Rectal smooth muscle tissue (tissue), 1 donor: ENCODE measurements at regions not wholly inside any gene's neighbourhood (a gene's known extent, or its start where the extent isn't known, plus 50 kb on each side); places are given as distances from the start of the nearest gene placed in this dataset.

Source experiments
- H3K27ac ChIP-seq: one replicate; pipeline ENCODE4 v1.7.0; 2013; ENCODE audit warnings: low read depth, low read length, inconsistent platforms
- H3K27me3 ChIP-seq: one replicate; pipeline ENCODE4 v1.7.0; 2013; ENCODE audit warnings: low read length; ENCODE audit not compliant: control insufficient read depth, insufficient read depth
- H3K36me3 ChIP-seq: one replicate; pipeline ENCODE4 v1.7.0; 2013; ENCODE audit warnings: low read length; ENCODE audit not compliant: control insufficient read depth, insufficient read depth
- H3K4me1 ChIP-seq: one replicate; pipeline ENCODE4 v1.7.0; 2013; ENCODE audit warnings: low read length; ENCODE audit not compliant: control insufficient read depth, insufficient read depth
- H3K4me3 ChIP-seq: one replicate; pipeline ENCODE4 v1.7.0; 2013; ENCODE audit warnings: low read length
- H3K9ac ChIP-seq: one replicate; pipeline ENCODE4 v1.7.0; 2013; ENCODE audit warnings: low read length

DNA sequence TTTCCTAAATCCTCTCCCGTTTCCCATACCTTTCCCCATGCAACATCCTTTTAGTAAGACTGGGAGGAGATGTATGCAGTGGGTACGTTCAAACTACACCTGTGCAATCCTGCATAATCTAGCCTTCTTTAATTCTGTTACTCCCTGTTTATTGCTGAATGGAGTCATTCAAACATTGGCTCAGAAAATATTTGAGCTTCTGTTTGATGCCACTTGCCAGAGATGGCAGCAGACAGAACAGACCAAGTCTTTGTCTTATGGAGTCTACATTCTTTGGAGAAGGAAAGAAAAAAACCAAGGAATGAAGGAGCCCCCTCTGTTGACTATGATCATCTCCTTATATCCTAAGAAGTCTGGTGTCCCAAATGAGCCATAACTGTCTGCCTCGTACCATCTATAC is 288.8 kb downstream of the HAPSTR1 start:
- Histone ChIP-seq H3K4me1 (no peaks in the 10 kb centered on the region), H3K27ac (no peak overlapping the region), H3K27me3 (no peaks in the 10 kb centered on the region), H3K36me3 (no peaks in the 10 kb centered on the region), H3K9ac (no peak overlapping the region), H3K4me3 (no peak overlapping the region)

DNA sequence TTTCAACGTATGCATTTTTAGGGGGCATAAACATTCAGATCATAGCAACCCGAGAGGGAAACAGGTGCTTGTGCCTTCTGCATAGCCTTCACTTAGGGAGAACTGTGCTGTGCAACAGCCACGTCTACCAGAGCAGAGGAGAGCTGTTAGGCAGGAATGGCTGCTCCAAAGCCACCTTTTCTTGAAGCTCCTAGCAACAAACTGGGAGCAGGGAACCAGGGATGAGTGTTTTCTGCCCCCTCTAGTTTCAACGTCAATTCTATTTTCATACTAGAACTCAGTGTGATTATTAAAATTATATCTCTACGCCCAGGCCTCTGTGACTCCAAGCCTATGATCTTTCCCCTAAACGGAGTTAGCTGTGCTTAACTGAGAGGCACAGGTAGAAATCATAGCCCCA is 290.0 kb downstream of the HAPSTR1 start:
- no peaks in the 10 kb centered on the region for H3K27me3 ChIP-seq
- H3K27ac ChIP-seq, result no peak overlapping the region
- H3K36me3 ChIP-seq, result no peaks in the 10 kb centered on the region
- H3K9ac ChIP-seq, result no peak overlapping the region
- H3K4me3 ChIP-seq, result no peak overlapping the region
- H3K4me1 ChIP-seq, result no peaks in the 10 kb centered on the region

DNA sequence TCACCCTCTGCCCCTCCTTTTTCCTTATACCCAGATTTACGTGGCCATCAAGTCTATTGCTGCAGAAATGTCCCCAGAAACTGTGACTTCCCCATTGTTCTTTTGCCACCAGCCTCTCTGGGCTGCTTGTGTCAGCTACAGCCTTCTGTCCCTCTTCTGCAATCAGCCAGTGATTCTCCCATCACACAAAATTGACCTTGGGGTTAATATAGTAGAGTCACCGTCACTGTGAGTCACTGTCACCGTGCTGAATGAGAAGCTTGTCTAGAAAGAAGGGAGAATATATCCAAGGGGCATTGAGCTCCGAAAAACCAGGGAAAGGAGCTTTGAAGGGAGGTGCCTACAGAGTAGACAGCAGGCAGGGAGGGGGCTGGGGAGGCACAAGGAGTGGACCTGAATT is 290.5 kb downstream of the HAPSTR1 start:
- Histone ChIP-seq H3K4me1 (no peaks in the 10 kb centered on the region), H3K4me3 (no peak overlapping the region), H3K27me3 (no peaks in the 10 kb centered on the region), H3K36me3 (no peaks in the 10 kb centered on the region), H3K27ac (no peak overlapping the region), H3K9ac (no peak overlapping the region)

DNA sequence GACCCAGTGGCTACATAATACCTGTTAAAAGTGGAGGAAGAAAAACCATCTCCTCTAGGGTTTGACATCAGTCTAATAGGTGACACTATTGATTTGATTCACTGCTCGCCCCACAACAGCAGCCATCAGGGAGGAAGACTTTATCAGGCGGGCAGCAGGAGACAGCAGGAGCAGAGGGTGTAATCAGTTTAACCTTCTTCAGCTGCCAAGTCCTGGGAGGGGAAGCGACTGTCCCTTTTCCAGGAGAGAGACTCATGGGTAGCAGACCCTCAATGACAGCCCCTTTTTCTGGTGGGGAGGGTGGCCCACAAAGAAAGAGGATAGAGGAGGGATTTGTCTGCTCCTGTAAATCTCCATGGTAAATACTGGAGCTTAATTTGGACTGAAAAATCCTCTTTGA is 291.8 kb downstream of the HAPSTR1 start:
- Histone ChIP-seq H3K4me1 (no peaks in the 10 kb centered on the region), H3K4me3 (no peak overlapping the region), H3K36me3 (no peaks in the 10 kb centered on the region), H3K9ac (no peak overlapping the region), H3K27me3 (no peaks in the 10 kb centered on the region), H3K27ac (no peak overlapping the region)

DNA sequence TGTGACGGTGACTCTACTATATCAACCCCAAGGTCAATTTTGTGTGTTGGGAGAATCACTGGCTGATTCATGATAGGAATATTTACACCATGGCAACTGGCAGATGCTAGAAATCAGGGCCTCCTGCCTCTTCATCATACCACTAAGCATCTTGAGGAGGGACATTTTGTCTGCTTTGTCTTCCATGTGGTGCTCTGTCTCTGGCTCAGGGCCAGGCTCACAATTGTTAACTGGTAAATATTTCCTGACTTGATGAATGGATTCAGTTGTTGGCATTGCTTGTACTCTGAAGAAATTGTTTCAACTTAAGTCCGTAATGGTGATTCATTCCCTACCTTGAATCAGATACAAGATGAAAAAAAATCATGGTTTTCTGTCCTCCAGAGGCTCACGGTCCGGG is 292.7 kb downstream of the HAPSTR1 start:
- no peak overlapping the region for H3K9ac ChIP-seq
- H3K27ac ChIP-seq, result no peak overlapping the region
- no peaks in the 10 kb centered on the region for H3K36me3 ChIP-seq
- H3K4me3 ChIP-seq, result no peak overlapping the region
- no peaks in the 10 kb centered on the region for H3K27me3 ChIP-seq
- no peaks in the 10 kb centered on the region for H3K4me1 ChIP-seq

DNA sequence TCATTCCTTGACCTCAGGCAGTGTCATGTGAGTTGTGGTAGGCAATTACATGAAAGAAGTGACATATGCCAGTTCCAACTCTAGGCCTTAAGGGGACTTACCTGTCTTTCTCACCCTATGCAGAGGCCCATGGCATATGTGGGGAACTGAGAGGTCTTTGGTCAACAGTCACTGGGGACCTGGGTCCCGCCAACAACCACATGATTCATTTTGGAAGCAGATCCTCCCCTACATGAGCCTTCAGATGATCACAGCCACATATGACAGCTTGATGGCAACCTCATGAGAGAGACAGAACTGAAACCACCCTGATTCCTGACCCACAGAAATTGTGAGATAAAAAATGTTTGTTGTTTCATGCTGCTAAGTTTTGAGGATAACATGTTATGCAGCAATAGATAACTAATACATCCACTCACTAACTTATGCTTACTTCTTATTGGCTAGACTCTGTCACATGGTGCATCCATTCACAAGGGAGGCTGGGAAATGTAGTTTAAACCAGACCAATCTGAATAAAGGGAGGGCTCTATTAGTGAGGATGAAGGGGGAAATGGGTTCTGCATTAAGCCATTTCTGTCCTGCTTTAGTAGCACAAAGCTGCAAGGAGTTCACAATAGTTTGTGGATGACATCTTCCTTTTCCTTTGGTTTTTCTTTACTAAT is 298.2 kb downstream of the HAPSTR1 start:
- Histone ChIP-seq H3K4me3 (no peak overlapping the region), H3K27ac (no peak overlapping the region), H3K9ac (no peak overlapping the region), H3K4me1 (no peaks in the 10 kb centered on the region), H3K27me3 (no peaks in the 10 kb centered on the region), H3K36me3 (no peaks in the 10 kb centered on the region)

DNA sequence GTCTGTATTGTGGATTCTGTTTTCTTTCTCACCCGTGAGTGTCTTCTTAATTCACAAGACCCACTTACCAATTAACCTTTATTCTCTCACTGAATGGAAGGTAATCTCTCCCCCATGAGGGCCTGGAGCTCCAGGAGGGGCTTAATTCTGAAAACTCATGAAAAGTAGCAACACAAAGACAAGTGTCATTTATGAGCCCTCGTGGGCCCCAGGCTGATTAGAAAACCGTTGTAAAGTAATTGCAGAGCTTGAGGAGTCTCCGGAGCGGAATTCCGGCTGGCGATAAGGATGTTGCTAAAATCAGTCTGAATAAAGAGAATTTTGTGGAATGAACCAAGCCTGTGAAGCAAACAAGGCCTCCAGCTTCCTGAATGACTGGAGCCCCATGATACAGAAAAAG is 301.5 kb downstream of the HAPSTR1 start:
- no peaks in the 10 kb centered on the region for H3K36me3 ChIP-seq
- no peaks in the 10 kb centered on the region for H3K4me1 ChIP-seq
- H3K27me3 ChIP-seq, result no peaks in the 10 kb centered on the region
- no peak overlapping the region for H3K27ac ChIP-seq
- no peak overlapping the region for H3K4me3 ChIP-seq
- no peak overlapping the region for H3K9ac ChIP-seq

DNA sequence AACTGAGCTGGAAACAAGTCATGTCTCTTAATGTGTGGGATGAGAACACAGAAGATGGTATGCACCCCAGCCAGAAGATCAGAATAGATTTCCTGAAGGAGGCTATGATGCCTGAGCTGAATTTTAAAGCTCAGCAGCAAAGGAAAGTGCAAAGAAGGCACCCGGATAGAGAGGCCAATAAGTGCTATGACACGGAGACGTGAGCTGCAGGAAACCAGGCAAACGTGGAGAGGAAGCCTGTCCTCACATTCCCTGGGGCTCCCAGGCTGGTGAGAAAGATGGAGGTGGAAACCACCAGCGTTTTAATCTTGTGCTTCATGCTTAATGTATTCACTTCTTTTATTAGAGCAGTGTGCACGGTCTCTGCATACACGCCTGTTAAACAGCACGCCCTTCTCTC is 302.1 kb downstream of the HAPSTR1 start:
- H3K27me3 ChIP-seq, result no peaks in the 10 kb centered on the region
- H3K4me3 ChIP-seq, result no peak overlapping the region
- no peaks in the 10 kb centered on the region for H3K4me1 ChIP-seq
- no peak overlapping the region for H3K27ac ChIP-seq
- H3K36me3 ChIP-seq, result no peaks in the 10 kb centered on the region
- no peak overlapping the region for H3K9ac ChIP-seq

DNA sequence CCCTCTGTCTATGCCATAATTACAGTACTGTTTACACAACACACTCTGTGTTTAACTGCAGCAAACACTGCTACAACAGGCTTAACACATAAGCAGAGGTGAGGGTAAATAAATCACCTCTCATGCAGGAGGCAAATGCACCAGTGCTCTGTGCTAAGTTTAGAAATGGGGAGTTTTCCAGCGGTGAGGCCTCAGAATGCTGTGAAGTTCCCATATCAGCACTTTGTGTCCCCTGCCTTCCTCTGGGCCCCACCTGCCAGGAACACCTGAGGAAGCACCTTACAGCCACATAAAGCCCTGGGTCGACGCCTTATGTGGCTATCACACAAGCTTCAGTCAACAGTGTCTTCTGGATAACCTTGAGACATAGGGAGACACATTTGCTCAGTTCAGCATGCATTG is 304.5 kb downstream of the HAPSTR1 start:
- Histone ChIP-seq H3K36me3 (no peaks in the 10 kb centered on the region), H3K4me1 (no peaks in the 10 kb centered on the region), H3K9ac (no peak overlapping the region), H3K27me3 (no peaks in the 10 kb centered on the region), H3K27ac (no peak overlapping the region), H3K4me3 (no peak overlapping the region)

DNA sequence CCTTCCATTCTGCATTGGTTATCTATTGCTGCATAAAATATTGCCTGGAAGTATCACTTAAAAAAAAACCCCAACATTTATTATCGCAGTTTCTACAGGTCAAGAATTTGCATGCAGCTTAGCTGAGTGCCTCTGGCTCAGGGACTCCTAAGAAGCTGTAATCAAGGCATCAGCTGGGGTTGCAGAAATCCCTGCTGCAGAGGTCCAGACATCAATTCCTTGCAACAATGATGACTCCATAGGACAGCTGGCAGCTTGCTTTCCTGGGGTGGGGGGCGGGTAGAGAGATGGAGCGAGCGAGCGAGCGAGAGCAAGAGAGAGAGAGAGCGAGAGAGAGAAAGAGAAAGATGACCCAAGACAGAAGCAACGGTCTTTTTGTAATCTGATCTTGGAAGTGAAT is 308.1 kb downstream of the HAPSTR1 start:
- no peak overlapping the region for H3K4me3 ChIP-seq
- H3K36me3 ChIP-seq, result no peaks in the 10 kb centered on the region
- no peaks in the 10 kb centered on the region for H3K4me1 ChIP-seq
- no peaks in the 10 kb centered on the region for H3K27me3 ChIP-seq
- H3K27ac ChIP-seq, result no peak overlapping the region
- no peak overlapping the region for H3K9ac ChIP-seq

DNA sequence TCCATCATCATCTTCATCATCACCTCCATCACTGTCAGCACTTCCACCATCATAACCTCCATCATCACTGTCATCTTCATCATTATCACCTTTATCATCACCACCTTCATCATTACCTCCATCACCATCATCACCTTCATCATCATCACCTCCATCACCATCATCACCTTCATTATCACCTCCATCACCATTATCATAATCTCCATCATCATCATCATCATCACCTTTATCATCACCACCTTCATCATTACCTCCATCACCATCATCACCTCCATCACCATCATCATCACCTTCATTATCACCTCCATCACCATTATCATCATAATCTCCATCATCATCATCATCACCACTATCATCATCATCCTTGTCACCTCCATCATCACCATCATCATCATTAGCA is 309.7 kb downstream of the HAPSTR1 start:
- Histone ChIP-seq H3K4me3 (no peak overlapping the region), H3K9ac (no peak overlapping the region), H3K27me3 (no peaks in the 10 kb centered on the region), H3K36me3 (no peaks in the 10 kb centered on the region), H3K27ac (no peak overlapping the region), H3K4me1 (no peaks in the 10 kb centered on the region)

DNA sequence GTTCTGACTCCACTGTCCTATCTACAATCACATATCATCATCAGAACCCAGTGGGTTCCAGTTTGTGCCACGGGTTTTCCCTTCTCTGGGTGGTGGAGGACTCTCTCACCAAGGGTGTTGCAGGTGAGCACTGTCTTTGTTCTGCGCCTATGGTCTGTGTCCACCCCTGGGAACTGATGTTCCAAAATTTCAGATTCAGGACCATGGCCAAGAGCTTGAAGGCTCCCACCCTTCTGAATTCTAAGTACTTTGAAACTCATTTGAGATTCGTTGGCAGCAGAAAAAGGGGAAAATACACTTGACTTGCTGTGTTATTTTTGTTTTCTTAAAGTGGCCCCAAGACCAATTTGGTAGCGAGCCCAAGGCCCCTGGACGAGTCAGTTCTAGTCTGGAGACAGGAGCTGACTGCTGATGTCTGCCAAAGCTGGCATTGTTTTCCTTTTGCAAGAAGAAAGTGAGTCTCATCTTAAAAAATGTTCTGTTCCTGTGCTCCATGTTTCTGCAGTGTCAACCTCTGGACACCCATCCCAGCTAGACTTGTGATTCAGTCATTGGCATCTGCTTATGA is 310.9 kb downstream of the HAPSTR1 start:
- Histone ChIP-seq H3K9ac (no peak overlapping the region), H3K36me3 (no peaks in the 10 kb centered on the region), H3K27me3 (no peaks in the 10 kb centered on the region), H3K4me3 (no peak overlapping the region), H3K4me1 (no peaks in the 10 kb centered on the region), H3K27ac (no peak overlapping the region)

DNA sequence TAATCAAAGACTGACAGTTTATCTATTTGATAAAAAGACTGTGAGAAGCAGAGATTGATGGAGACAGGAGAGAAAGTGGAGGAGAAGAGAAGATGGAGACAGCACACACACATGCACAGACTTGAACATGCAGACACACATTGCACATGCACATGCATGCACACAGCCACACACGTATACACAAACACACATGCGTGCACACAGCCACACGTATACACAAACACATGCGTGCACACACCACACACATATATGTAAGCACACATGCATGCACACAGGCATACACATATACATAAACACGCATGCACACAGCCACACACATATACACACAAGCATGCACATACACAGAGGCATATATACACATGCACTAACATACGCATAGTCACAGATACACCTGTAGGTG is 313.4 kb downstream of the HAPSTR1 start:
- Histone ChIP-seq H3K27me3 (no peaks in the 10 kb centered on the region), H3K27ac (no peak overlapping the region), H3K4me1 (no peaks in the 10 kb centered on the region), H3K36me3 (no peaks in the 10 kb centered on the region), H3K9ac (no peak overlapping the region), H3K4me3 (no peak overlapping the region)
